ENCODE measurements at regions not wholly inside any gene's neighbourhood (a gene's known extent, or its start where the extent isn't known, plus 50 kb on each side); places are given as distances from the start of the nearest gene placed in this dataset.

DNA sequence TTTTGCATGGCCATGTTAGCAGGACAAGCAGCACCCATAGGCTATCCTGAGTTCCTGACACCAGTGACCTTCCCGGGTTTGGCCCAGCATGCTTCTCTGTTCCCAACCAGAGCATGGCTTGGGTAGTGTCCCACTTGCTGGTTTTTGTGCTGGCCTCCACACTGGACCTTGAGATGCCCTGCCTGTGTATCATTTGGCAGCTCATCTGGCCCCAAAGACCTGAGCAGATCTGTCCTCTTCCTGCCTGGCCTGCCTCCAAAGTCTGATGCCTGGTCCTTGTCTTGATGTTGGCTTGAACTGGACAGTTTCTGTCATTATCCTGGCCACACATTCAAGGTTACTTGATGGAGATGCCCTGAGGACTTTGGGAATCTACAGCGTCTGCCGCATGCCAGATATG is 590.7 kb upstream of the KLF4 start:
- Histone ChIP-seq H4K20me1 (ENCODE audit: control insufficient read depth, insufficient read depth, low read length, poor library complexity, severe bottlenecking) (no peaks in the 10 kb centered on the region), H2AFZ (ENCODE audit: insufficient read depth, low read depth, low read length, poor library complexity, severe bottlenecking) (no peak overlapping the region), H3K27me3 (replicated peaks in 1 of 4; ENCODE audit: control extremely low read depth in 1 of 4, control insufficient read depth in 3 of 4, insufficient read depth in 4 of 4, low read length in 3 of 4) (no peaks in the 10 kb centered on the region), H3K36me3 (replicated peaks in 1 of 2; ENCODE audit: control extremely low read depth in 1 of 2, control insufficient read depth in 1 of 2, extremely low read depth in 1 of 2, insufficient read depth in 2 of 2, low read length in 1 of 2) (no peaks in the 10 kb centered on the region), H3K27ac (ENCODE audit: low read length in 2 of 2) (no peak overlapping the region), H3K9me3 (ENCODE audit: control extremely low read depth in 1 of 3, control insufficient read depth in 2 of 3, insufficient read depth in 1 of 3, low read length in 2 of 3) (peaks cover 0 to 3% (median 0%) of the 10 kb centered on the region in 3 donors), H3K4me1 (ENCODE audit: control insufficient read depth in 2 of 2, insufficient read depth in 2 of 2, low read length in 2 of 2) (no peaks in the 10 kb centered on the region), H3K9ac (ENCODE audit: low read length) (no peak overlapping the region), H3K4me3 (ENCODE audit: control extremely low read depth in 1 of 5, extremely low read depth in 1 of 5, insufficient read depth in 1 of 5, low read depth in 2 of 5, low read length in 4 of 5) (no peak overlapping the region), H3K79me2 (ENCODE audit: control insufficient read depth, insufficient read depth, low read length) (no peaks in the 10 kb centered on the region), H3K4me2 (replicated peaks; ENCODE audit: low read depth, low read length, poor library complexity, severe bottlenecking) (no peak overlapping the region)
- Mint-ChIP-seq H3K27ac (no peak overlapping the region), H3K27me3 (peaks cover 6% of the 10 kb centered on the region), H3K4me1 (no peaks in the 10 kb centered on the region), H3K9me3 (ENCODE audit: insufficient read depth) (no peaks in the 10 kb centered on the region), H3K4me3 (no peak overlapping the region)
- ChIA-PET POLR2A (no interaction called here), CTCF (no interaction called here)
- intact Hi-C loops (cut with micrococcal nuclease), result no loop called here
- no peak for TF ChIP-seq EZH2 (IDR thresholded peaks at IDR 0.05; ENCODE audit: borderline replicate concordance, insufficient read depth, low read depth, low read length, poor library complexity, severe bottlenecking)
- TF ChIP-seq, protein P1, sequence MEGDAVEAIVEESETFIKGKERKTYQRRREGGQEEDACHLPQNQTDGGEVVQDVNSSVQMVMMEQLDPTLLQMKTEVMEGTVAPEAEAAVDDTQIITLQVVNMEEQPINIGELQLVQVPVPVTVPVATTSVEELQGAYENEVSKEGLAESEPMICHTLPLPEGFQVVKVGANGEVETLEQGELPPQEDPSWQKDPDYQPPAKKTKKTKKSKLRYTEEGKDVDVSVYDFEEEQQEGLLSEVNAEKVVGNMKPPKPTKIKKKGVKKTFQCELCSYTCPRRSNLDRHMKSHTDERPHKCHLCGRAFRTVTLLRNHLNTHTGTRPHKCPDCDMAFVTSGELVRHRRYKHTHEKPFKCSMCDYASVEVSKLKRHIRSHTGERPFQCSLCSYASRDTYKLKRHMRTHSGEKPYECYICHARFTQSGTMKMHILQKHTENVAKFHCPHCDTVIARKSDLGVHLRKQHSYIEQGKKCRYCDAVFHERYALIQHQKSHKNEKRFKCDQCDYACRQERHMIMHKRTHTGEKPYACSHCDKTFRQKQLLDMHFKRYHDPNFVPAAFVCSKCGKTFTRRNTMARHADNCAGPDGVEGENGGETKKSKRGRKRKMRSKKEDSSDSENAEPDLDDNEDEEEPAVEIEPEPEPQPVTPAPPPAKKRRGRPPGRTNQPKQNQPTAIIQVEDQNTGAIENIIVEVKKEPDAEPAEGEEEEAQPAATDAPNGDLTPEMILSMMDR (IDR thresholded peaks at IDR 0.05), result no peak
- DNase-seq (no peak), ATAC-seq (ENCODE audit: low read depth) (no peak)
- 98% methylated on average over 3 of the region's 3 CpGs for WGBS (ENCODE audit: insufficient coverage)

DNA sequence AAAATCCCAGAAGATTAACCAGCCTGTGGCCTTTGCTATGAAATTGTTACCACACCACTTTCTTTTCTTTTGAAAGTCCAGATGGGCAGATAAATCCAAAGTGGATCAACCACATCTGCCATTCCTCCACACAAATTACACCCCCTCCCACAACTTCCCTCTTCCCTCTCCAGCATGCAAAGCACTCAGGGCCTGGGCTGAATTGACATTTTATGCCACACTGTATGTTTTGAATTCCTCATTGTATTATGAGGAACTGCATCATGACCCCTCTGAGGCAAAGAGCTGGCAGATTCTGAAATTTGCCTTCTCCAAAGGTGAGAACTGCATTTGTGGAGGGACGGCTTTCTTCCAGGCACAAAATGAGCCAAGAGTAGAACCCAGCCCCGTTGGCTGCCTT is 589.2 kb upstream of the KLF4 start:
- TF ChIP-seq, protein P1 (IDR thresholded peaks at IDR 0.05), result no peak
- ATAC-seq (ENCODE audit: low read depth), result no peak
- H3K4me3 ChIP-seq (ENCODE audit: control extremely low read depth in 1 of 5, extremely low read depth in 1 of 5, insufficient read depth in 1 of 5, low read depth in 2 of 5, low read length in 4 of 5), result no peak overlapping the region
- no peaks in the 10 kb centered on the region for H3K4me1 ChIP-seq (ENCODE audit: control insufficient read depth in 2 of 2, insufficient read depth in 2 of 2, low read length in 2 of 2)
- H3K79me2 ChIP-seq (ENCODE audit: control insufficient read depth, insufficient read depth, low read length), result no peaks in the 10 kb centered on the region
- no peak overlapping the region for H3K27ac ChIP-seq (ENCODE audit: low read length in 2 of 2)
- H3K4me2 ChIP-seq (replicated peaks; ENCODE audit: low read depth, low read length, poor library complexity, severe bottlenecking), result no peak overlapping the region
- peaks cover 3% of the 10 kb centered on the region for H3K27me3 Mint-ChIP-seq
- intact Hi-C loops (cut with micrococcal nuclease), result no loop called here
- POLR2A ChIA-PET, result no interaction called here
- no peaks in the 10 kb centered on the region for H3K36me3 ChIP-seq (replicated peaks in 1 of 2; ENCODE audit: control extremely low read depth in 1 of 2, control insufficient read depth in 1 of 2, extremely low read depth in 1 of 2, insufficient read depth in 2 of 2, low read length in 1 of 2)
- no peaks in the 10 kb centered on the region for H4K20me1 ChIP-seq (ENCODE audit: control insufficient read depth, insufficient read depth, low read length, poor library complexity, severe bottlenecking)
- H3K4me3 Mint-ChIP-seq, result no peak overlapping the region
- WGBS (ENCODE audit: insufficient coverage), result 100% methylated on average over 1 of the region's 2 CpGs
- peaks cover 0 to 3% (median 0%) of the 10 kb centered on the region in 3 donors for H3K9me3 ChIP-seq (ENCODE audit: control extremely low read depth in 1 of 3, control insufficient read depth in 2 of 3, insufficient read depth in 1 of 3, low read length in 2 of 3)
- no peak overlapping the region for H2AFZ ChIP-seq (ENCODE audit: insufficient read depth, low read depth, low read length, poor library complexity, severe bottlenecking)
- CTCF ChIA-PET, result no interaction called here
- H3K27ac Mint-ChIP-seq, result no peak overlapping the region
- H3K27me3 ChIP-seq (replicated peaks in 1 of 4; ENCODE audit: control extremely low read depth in 1 of 4, control insufficient read depth in 3 of 4, insufficient read depth in 4 of 4, low read length in 3 of 4), result no peaks in the 10 kb centered on the region
- no peak for DNase-seq
- no peaks in the 10 kb centered on the region for H3K4me1 Mint-ChIP-seq
- no peaks in the 10 kb centered on the region for H3K9me3 Mint-ChIP-seq (ENCODE audit: insufficient read depth)
- H3K9ac ChIP-seq (ENCODE audit: low read length), result no peak overlapping the region

Data from B cell (primary cell).